ENCODE measurements at regions not wholly inside any gene's neighbourhood (a gene's known extent, or its start where the extent isn't known, plus 50 kb on each side); places are given as distances from the start of the nearest gene placed in this dataset.

- DNase-seq (ENCODE audit: low read depth): no peak
- POLR2A ChIA-PET: no interaction called here
- Histone ChIP-seq H3K36me3 (ENCODE audit: control insufficient read depth, insufficient read depth, low read length) (no peaks in the 10 kb centered on the region), H3K4me3 (ENCODE audit: low read depth, low read length) (no peak overlapping the region), H3K27me3 (ENCODE audit: control insufficient read depth, insufficient read depth, low read length) (no peaks in the 10 kb centered on the region)
- TF ChIP-seq CTCF (IDR thresholded peaks at IDR 0.05; ENCODE audit: insufficient read depth, low read depth, low read length): no peak
- CTCF ChIA-PET: no interaction called here
Measured at GRCh38 chr5:124061663-124062062, 549.7 kb downstream of the CSNK1G3 start.

DNA sequence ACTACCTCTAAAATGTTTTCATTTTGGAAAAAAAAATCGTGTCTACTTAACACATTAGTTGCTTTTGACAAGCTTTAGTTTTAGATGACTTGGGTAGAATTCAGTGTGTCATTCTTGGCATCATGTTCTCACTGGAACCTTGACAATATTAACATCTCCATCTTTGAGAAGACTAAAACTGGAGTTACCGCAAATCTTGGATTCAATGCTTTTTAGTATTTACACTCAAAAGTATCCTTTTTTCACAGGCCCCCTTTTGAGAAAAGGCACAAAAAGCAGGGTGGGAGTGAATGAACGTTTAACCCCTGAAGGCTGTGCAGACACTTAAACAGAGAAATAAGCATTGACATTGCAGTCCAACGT lies 549.1 kb downstream of the CSNK1G3 start:
- DNase-seq (ENCODE audit: low read depth): no peak
- no peaks in the 10 kb centered on the region for H3K36me3 ChIP-seq (ENCODE audit: control insufficient read depth, insufficient read depth, low read length)
- no peak for TF ChIP-seq CTCF (IDR thresholded peaks at IDR 0.05; ENCODE audit: insufficient read depth, low read depth, low read length)
- no peaks in the 10 kb centered on the region for H3K27me3 ChIP-seq (ENCODE audit: control insufficient read depth, insufficient read depth, low read length)
- CTCF ChIA-PET: interaction anchor here (0.6 kb wide), 1 partner anchor 238 kb away, joined by 3 read pairs; no protein-coding TSS in a partner anchor
- POLR2A ChIA-PET: no interaction called here
- H3K4me3 ChIP-seq (ENCODE audit: low read depth, low read length): no peak overlapping the region

- H3K27me3 ChIP-seq (ENCODE audit: control insufficient read depth, insufficient read depth, low read length): no peaks in the 10 kb centered on the region
- ChIA-PET CTCF (interaction anchor here (0.6 kb wide), 1 partner anchor 238 kb away, joined by 3 read pairs; no protein-coding TSS in a partner anchor), POLR2A (no interaction called here)
- no peak overlapping the region for H3K4me3 ChIP-seq (ENCODE audit: low read depth, low read length)
- H3K36me3 ChIP-seq (ENCODE audit: control insufficient read depth, insufficient read depth, low read length): no peaks in the 10 kb centered on the region
- no peak for DNase-seq (ENCODE audit: low read depth)
- TF ChIP-seq CTCF (IDR thresholded peaks at IDR 0.05; ENCODE audit: insufficient read depth, low read depth, low read length): no peak
Measured at GRCh38 chr5:124060413-124061067, 548.6 kb downstream of the CSNK1G3 start.

DNA sequence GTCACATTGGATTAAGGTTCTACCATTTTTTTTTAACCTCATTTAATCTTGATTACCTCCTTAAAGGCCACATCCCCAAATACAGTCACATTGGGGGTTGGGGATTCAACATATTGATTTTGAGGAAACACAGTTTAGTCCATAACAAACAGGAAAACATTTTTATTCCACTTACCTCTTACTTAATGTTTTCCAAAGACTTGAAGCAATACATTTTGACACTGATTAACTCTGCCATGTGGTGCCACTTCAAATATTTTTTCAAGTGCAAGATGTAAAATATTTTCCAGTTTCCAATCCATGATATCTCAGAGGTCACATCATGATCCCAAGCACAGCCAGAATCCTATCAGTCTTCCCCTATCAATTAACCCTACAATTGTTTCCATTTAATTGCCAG lies 548.0 kb downstream of the CSNK1G3 start:
- Histone ChIP-seq H3K36me3 (ENCODE audit: control insufficient read depth, insufficient read depth, low read length) (no peaks in the 10 kb centered on the region), H3K27me3 (ENCODE audit: control insufficient read depth, insufficient read depth, low read length) (no peaks in the 10 kb centered on the region), H3K4me3 (ENCODE audit: low read depth, low read length) (no peak overlapping the region)
- ChIA-PET CTCF (no interaction called here), POLR2A (no interaction called here)
- DNase-seq (ENCODE audit: low read depth): no peak
- no peak for TF ChIP-seq CTCF (IDR thresholded peaks at IDR 0.05; ENCODE audit: insufficient read depth, low read depth, low read length)

GRCh38 chr5:124059200-124059599 lies 547.2 kb downstream of the CSNK1G3 start:
- no peak for TF ChIP-seq CTCF (IDR thresholded peaks at IDR 0.05; ENCODE audit: insufficient read depth, low read depth, low read length)
- ChIA-PET CTCF (no interaction called here), POLR2A (no interaction called here)
- Histone ChIP-seq H3K4me3 (ENCODE audit: low read depth, low read length) (no peak overlapping the region), H3K36me3 (ENCODE audit: control insufficient read depth, insufficient read depth, low read length) (no peaks in the 10 kb centered on the region), H3K27me3 (ENCODE audit: control insufficient read depth, insufficient read depth, low read length) (no peaks in the 10 kb centered on the region)
- no peak for DNase-seq (ENCODE audit: low read depth)
